ENCODE measurements at regions not wholly inside any gene's neighbourhood (a gene's known extent, or its start where the extent isn't known, plus 50 kb on each side); places are given as distances from the start of the nearest gene placed in this dataset.
"Not testable (repeated sequence)": the region's sequence is repeated elsewhere in the genome, so short reads cannot be mapped to it uniquely, and the experiment has no call there.

- 76 to 88% methylated on average over 2 of the region's 2 CpGs for WGBS, 2 donors (ENCODE audit: low coverage in 1 of 2)
- Histone ChIP-seq H3K36me3 (no peaks in the 10 kb centered on the region), H3K27ac (no peak overlapping the region), H3K4me1 (no peaks in the 10 kb centered on the region), H3K9me3 (no peaks in the 10 kb centered on the region), H3K27me3 (no peaks in the 10 kb centered on the region), H3K4me3 (no peak overlapping the region)
- no peak for TF ChIP-seq POLR2AphosphoS5 (IDR thresholded peaks at IDR 0.05)
- no peak for TF ChIP-seq POLR2A (IDR thresholded peaks at IDR 0.05)
- no peak for TF ChIP-seq CTCF (IDR thresholded peaks at IDR 0.05)
- no peak for TF ChIP-seq EP300 (IDR thresholded peaks at IDR 0.05)
- no peak for ATAC-seq
These were observed 1646.0 kb downstream of the PCDH9 start for GRCh38 chr13:65584126-65584525.

- H3K4me3 ChIP-seq: no peak overlapping the region
- H3K27ac ChIP-seq: no peak overlapping the region
- no peaks in the 10 kb centered on the region for H3K27me3 ChIP-seq
- no peaks in the 10 kb centered on the region for H3K4me1 ChIP-seq
- H3K9me3 ChIP-seq: no peaks in the 10 kb centered on the region
- TF ChIP-seq CTCF (IDR thresholded peaks at IDR 0.05) (no peak), POLR2A (IDR thresholded peaks at IDR 0.05) (no peak), POLR2AphosphoS5 (IDR thresholded peaks at IDR 0.05) (no peak), EP300 (IDR thresholded peaks at IDR 0.05) (no peak)
- no peaks in the 10 kb centered on the region for H3K36me3 ChIP-seq
- ATAC-seq: no peak
These were observed 1648.0 kb downstream of the PCDH9 start for GRCh38 chr13:65582160-65582559.

- 82 to 91% methylated on average over 5 of the region's 5 CpGs for WGBS, 2 donors (ENCODE audit: low coverage in 1 of 2)
- not testable (repeated sequence) for H3K27ac ChIP-seq, H3K36me3 ChIP-seq, ATAC-seq, H3K27me3 ChIP-seq, H3K4me3 ChIP-seq, H3K4me1 ChIP-seq, H3K9me3 ChIP-seq
These were observed 1665.6 kb downstream of the PCDH9 start for GRCh38 chr13:65564561-65564960.

- TF ChIP-seq POLR2AphosphoS5 (IDR thresholded peaks at IDR 0.05) (no peak), CTCF (IDR thresholded peaks at IDR 0.05) (no peak), EP300 (IDR thresholded peaks at IDR 0.05) (no peak), POLR2A (IDR thresholded peaks at IDR 0.05) (no peak)
- 86 to 88% methylated on average over 3 of the region's 3 CpGs for WGBS, 2 donors (ENCODE audit: low coverage in 1 of 2)
- ATAC-seq: no peak
- Histone ChIP-seq H3K9me3 (no peaks in the 10 kb centered on the region), H3K36me3 (no peaks in the 10 kb centered on the region), H3K27ac (no peak overlapping the region), H3K27me3 (no peaks in the 10 kb centered on the region), H3K4me1 (no peaks in the 10 kb centered on the region), H3K4me3 (no peak overlapping the region)
These were observed 1667.8 kb downstream of the PCDH9 start for GRCh38 chr13:65562305-65562704.

- H3K27me3 ChIP-seq: no peaks in the 10 kb centered on the region
- 81 to 100% methylated on average over 1 of the region's 1 CpG for WGBS, 2 donors (ENCODE audit: low coverage in 1 of 2)
- no peaks in the 10 kb centered on the region for H3K36me3 ChIP-seq
- H3K4me3 ChIP-seq: no peak overlapping the region
- H3K27ac ChIP-seq: no peak overlapping the region
- H3K9me3 ChIP-seq: no peaks in the 10 kb centered on the region
- H3K4me1 ChIP-seq: no peaks in the 10 kb centered on the region
- no peak for ATAC-seq
- no peak for TF ChIP-seq CTCF (IDR thresholded peaks at IDR 0.05)
- no peak for TF ChIP-seq EP300 (IDR thresholded peaks at IDR 0.05)
- TF ChIP-seq POLR2A (IDR thresholded peaks at IDR 0.05): no peak
- TF ChIP-seq POLR2AphosphoS5 (IDR thresholded peaks at IDR 0.05): no peak
These were observed 1669.2 kb downstream of the PCDH9 start for GRCh38 chr13:65560936-65561335.

GRCh38 chr13:65555962-65556361, 1674.2 kb downstream of the PCDH9 start:
- no peaks in the 10 kb centered on the region for H3K4me1 ChIP-seq
- H3K27me3 ChIP-seq: no peaks in the 10 kb centered on the region
- 67 to 92% methylated on average over 2 of the region's 2 CpGs for whole genome bisulfite sequencing, 2 donors (ENCODE audit: low coverage in 1 of 2)
- no peak overlapping the region for H3K27ac ChIP-seq
- H3K4me3 ChIP-seq: no peak overlapping the region
- no peak for TF ChIP-seq POLR2AphosphoS5 (IDR thresholded peaks at IDR 0.05)
- no peak for TF ChIP-seq CTCF (IDR thresholded peaks at IDR 0.05)
- TF ChIP-seq EP300 (IDR thresholded peaks at IDR 0.05): no peak
- no peak for TF ChIP-seq POLR2A (IDR thresholded peaks at IDR 0.05)
- ATAC-seq: no peak
- peaks cover 0 to 9% (median 0%) of the 10 kb centered on the region in 3 donors for H3K9me3 ChIP-seq
- no peaks in the 10 kb centered on the region for H3K36me3 ChIP-seq

Data from gastroesophageal sphincter (tissue), 4 donors.